Kidney (tissue), 13 donors: ENCODE measurements at regions not wholly inside any gene's neighbourhood (a gene's known extent, or its start where the extent isn't known, plus 50 kb on each side); places are given as distances from the start of the nearest gene placed in this dataset.

ENCODE experiments used
- DNase-seq, 5 donors: peaks; one replicate each; pipeline ENCODE4 v3.0.0-alpha.2; 2013 to 2020
- FAIRE-seq: peaks from 2 replicates; lab custom pipeline; 2012; peaks lifted over from hg19 to GRCh38; lab: Jason Lieb, UNC
- H3K27ac ChIP-seq, 2 donors: one replicate each; pipeline ENCODE4 v1.7.0; 2013; ENCODE audit warnings: low read depth in 2 of 2, low read length in 2 of 2, inconsistent platforms in 1 of 2
- H3K27me3 ChIP-seq: one replicate; pipeline ENCODE4 v1.7.1; 2013; ENCODE audit warnings: low read length, inconsistent platforms; ENCODE audit not compliant: control insufficient read depth, insufficient read depth
- H3K36me3 ChIP-seq, 3 donors: one replicate each; pipeline versions ENCODE4 v1.7.0 to v1.7.1; 2013; ENCODE audit warnings: low read length in 3 of 3, control low read depth in 1 of 3, inconsistent platforms in 1 of 3; ENCODE audit not compliant: insufficient read depth in 3 of 3, control insufficient read depth in 2 of 3
- H3K4me1 ChIP-seq, 3 donors: one replicate each; pipeline versions ENCODE4 v1.7.0 to v1.7.1; 2013; ENCODE audit warnings: low read length in 3 of 3, inconsistent platforms in 1 of 3, low read depth in 1 of 3; ENCODE audit not compliant: control insufficient read depth in 2 of 3, insufficient read depth in 2 of 3
- H3K4me3 ChIP-seq, 3 donors: one replicate each; pipeline versions ENCODE4 v1.7.0 to v1.8.1; 2013; ENCODE audit warnings: low read length in 3 of 3, control low read depth in 1 of 3, inconsistent platforms in 1 of 3
- H3K9ac ChIP-seq, 3 donors: one replicate each; pipeline versions ENCODE4 v1.7.0 to v1.7.1; 2013; ENCODE audit warnings: low read length in 3 of 3, control low read depth in 1 of 3, inconsistent platforms in 1 of 3
- H3K9me3 ChIP-seq, 3 donors: one replicate each; pipeline versions ENCODE4 v1.7.0 to v1.7.1; 2013; ENCODE audit warnings: low read length in 3 of 3, control low read depth in 1 of 3, inconsistent platforms in 1 of 3; ENCODE audit not compliant: control insufficient read depth in 2 of 3, insufficient read depth in 1 of 3
- intact Hi-C: fragments of 100-400 bp; cut with DNase I; formaldehyde crosslinking; loops from one replicate; pipeline ENCODE4 v1.11.1; 2022
- TF ChIP-seq, protein P1 (sequence below): IDR thresholded peaks from 3 replicates; pipeline ENCODE4 v1.5.1; 2012; ENCODE audit warnings: mild to moderate bottlenecking, moderate library complexity, borderline replicate concordance; ENCODE audit not compliant: insufficient read depth; ENCODE audit errors: extremely low read depth
- donor health status: control.
- donor health status: control.
- donor health status: control.
- donor health status: control.
- donor health status: control.
- donor health status: DM: yes; HTN: yes; CAD: no.
- donor health status: Normal renal cell carcinoma (clear cell type).

- FAIRE-seq = no peak
- intact Hi-C loops = no loop called here
These were observed 266.7 kb upstream of the HDAC4 start for GRCh38 chr2:239667431-239667985.

GRCh38 chr2:239666855-239667376, 266.1 kb upstream of the HDAC4 start:
- FAIRE-seq = no peak
- no peak for DNase-seq
- H3K27me3 ChIP-seq = no peaks in the 10 kb centered on the region
- intact Hi-C loops = no loop called here
- no peaks in the 10 kb centered on the region for H3K36me3 ChIP-seq
- no peak overlapping the region for H3K9ac ChIP-seq
- no peak overlapping the region for H3K27ac ChIP-seq
- TF ChIP-seq, protein P1, sequence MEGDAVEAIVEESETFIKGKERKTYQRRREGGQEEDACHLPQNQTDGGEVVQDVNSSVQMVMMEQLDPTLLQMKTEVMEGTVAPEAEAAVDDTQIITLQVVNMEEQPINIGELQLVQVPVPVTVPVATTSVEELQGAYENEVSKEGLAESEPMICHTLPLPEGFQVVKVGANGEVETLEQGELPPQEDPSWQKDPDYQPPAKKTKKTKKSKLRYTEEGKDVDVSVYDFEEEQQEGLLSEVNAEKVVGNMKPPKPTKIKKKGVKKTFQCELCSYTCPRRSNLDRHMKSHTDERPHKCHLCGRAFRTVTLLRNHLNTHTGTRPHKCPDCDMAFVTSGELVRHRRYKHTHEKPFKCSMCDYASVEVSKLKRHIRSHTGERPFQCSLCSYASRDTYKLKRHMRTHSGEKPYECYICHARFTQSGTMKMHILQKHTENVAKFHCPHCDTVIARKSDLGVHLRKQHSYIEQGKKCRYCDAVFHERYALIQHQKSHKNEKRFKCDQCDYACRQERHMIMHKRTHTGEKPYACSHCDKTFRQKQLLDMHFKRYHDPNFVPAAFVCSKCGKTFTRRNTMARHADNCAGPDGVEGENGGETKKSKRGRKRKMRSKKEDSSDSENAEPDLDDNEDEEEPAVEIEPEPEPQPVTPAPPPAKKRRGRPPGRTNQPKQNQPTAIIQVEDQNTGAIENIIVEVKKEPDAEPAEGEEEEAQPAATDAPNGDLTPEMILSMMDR = no peak
- no peaks in the 10 kb centered on the region for H3K9me3 ChIP-seq
- H3K4me3 ChIP-seq = no peak overlapping the region
- no peaks in the 10 kb centered on the region for H3K4me1 ChIP-seq

More at GRCh38 chr2:239667431-239667985, 266.7 kb upstream of the HDAC4 start:
- no peak for DNase-seq
- Histone ChIP-seq H3K4me1 (no peaks in the 10 kb centered on the region), H3K4me3 (no peak overlapping the region), H3K9ac (no peak overlapping the region), H3K36me3 (no peaks in the 10 kb centered on the region), H3K27me3 (no peaks in the 10 kb centered on the region), H3K9me3 (no peaks in the 10 kb centered on the region), H3K27ac (no peak overlapping the region)
- TF ChIP-seq, protein P1 = no peak

DNA sequence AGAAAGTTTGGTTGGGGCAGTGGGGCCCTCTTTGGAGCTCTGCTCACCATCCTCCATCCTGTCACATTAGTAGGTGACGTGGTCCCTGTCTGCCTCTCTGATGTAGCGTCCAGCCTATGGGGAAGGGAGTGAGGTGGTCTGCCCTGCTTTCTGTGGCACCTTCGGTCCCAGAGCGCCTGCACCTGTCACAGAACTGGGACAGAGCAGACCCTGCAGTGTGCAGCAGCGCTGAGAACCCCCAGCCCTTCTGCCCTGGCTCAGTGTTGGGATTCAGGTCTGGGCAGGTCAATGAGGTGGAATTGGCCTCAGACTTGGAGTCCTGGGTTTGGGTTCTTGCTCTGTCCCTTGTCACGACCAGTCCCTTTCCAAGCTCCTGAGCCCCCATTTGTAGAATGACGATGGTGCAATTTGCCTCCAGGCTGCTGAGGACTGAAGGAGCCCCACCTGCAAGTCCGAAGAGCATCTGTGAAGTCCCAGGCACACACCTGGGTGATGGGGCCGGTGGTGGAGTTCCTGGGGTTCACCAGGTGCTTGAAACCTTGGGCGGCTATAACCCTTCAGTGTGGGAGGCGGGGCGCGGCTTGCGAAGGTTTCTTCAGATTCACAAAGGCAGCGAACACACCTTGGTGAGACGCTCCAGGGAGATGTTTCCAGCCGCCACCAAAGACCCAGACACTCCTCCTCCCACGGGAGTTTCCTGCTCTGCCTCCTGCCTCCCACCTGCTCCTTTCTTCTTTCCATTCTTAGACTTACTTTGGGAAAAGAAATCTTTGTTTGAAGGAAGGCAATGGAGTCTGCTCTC, 265.4 kb upstream of the HDAC4 start:
- TF ChIP-seq, protein P1 = no peak

More for the DNA sequence above, 265.4 kb upstream of the HDAC4 start:
- intact Hi-C loops = no loop called here
- Histone ChIP-seq H3K27ac (no peak overlapping the region), H3K4me3 (no peak overlapping the region), H3K9me3 (no peaks in the 10 kb centered on the region), H3K9ac (no peak overlapping the region), H3K27me3 (no peaks in the 10 kb centered on the region), H3K4me1 (no peaks in the 10 kb centered on the region), H3K36me3 (no peaks in the 10 kb centered on the region)
- DNase-seq = no peak
- no peak for FAIRE-seq
